Renal cortical epithelial cell (primary cell): ENCODE measurements at regions not wholly inside any gene's neighbourhood (a gene's known extent, or its start where the extent isn't known, plus 50 kb on each side); places are given as distances from the start of the nearest gene placed in this dataset.
"Not testable (repeated sequence)": the region's sequence is repeated elsewhere in the genome, so short reads cannot be mapped to it uniquely, and the experiment has no call there.

Experiments
- DNase-seq: peaks from one replicate; pipeline ENCODE4 v3.0.0-alpha.2; 2011; ENCODE audit warnings: low read depth

DNA sequence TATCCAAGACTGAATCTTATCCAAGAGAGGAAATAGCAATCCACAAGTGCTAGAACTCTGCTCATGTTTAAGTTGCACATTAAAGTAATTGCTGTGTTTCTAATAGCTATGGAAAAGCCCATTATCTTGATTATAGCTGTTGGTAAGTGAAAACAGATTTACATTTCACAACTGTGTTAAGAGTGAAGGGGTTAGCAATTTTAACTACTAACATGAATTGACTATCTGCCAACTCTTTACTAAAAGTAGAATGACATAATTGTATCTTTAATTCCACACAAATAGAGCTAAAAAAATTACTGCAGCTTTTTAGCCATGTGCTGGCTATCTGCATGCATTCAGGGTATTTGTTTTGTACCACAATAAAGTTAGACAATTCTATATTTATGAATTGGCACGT lies 277.9 kb upstream of the IRAK1BP1 start:
- DNase-seq, result no peak

DNA sequence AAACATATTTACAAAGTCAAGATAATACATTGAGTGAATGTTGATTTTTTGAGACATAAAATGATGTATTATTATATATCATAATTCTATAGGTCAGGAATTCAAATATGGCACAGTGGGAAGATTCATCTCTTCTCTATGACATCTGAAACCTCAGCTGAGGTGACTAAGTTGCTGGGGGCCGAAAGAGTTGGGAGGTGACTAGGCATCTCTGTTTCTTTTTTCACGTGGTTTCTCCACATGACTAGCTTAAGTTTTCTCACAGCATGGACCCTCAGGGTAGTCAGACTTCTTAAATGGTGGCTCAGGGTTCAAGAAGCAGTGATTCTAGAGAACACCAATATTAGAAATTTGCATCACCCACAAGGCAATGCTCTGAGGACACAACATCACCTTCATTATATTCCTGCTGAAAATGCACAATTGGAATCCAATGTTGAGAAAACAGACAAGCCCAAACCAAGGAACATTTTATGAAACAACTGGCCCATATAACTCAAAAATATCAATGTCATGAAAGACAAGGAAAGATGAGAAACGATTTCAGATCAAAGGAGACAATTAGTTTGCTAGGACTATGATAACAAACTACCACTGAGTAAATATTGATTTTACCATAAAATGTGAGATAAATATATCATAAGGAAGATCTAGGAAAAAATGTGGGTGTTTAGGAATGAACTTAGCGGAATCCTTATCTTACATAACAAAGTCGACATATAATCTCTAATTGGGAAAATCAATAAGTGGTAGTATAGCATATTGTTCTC lies 273.3 kb upstream of the IRAK1BP1 start:
- no peak for DNase-seq

DNA sequence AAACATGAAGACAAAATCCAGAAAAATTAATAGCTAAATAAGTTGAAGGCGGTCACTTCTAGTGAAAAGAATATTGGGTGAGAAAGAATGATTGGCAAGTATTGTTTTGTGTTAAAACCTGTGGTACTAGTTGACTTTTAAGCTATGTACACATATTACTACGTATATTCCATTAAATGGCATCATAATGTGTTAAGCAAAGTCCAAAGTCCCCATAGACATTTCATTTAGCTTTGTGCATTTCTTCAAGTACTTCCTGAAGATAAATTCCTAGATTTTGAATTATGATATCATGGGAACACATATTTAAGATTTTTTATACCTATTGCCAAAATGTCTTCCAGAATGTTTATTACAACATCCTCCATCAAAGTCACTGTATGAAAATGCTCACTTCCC lies 272.7 kb upstream of the IRAK1BP1 start:
- DNase-seq, result no peak

DNA sequence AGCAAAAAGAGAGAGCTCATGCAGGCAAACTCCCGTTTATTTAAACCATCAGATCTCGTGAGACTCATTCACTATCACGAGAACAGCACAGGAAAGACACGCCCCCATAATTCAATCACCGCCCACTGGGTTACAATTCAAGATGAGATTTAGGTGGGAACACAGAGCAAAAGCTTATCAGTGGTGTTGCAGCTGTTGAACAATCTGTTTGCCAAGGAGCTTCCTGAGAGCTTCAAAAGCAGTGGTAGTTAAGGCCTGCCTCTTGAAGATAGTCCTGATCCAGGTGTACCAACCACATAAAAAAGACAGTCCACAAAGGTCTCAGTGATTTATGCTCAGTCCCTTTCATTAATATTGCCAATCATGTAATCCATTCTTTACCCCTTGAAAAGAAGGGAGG lies 269.4 kb upstream of the IRAK1BP1 start:
- no peak for DNase-seq

DNA sequence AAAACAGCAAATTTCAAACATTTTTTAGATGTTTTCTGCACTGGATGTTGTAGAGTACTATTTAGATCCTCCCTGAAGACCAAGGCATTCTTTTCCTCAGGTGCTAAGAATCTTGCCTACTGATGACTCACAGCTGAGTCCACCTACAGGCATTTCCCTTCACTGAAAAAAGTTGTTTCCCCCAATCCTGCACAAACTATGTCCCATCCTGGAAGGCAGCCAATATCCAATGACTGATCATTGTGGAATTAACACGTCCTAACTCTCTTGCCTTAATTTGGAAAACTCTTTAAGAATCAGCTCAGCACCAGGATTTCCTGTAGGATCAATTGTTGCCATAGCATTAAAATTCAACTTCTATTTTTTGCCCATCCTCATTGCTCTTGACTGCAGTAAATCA lies 268.4 kb upstream of the IRAK1BP1 start:
- DNase-seq, result peak; percentile 100

DNA sequence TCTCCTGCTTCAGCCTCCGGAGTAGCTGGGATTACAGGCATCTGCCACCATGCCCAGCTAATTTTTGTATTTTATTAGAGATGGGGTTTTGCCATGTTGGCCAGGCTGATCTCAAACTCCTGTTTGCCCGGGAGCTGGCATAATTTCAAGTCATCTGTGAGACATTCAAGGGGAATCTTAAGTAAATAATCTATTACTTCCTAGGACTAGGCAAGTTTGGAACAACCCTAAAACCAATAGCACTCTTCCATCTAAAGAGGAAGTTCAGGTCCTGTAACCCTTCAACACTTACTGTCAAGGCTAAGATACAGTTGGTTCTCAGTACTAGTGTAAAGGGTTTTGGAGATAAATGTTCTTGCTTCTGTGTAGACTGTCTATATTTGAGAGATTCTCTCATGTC lies 267.8 kb upstream of the IRAK1BP1 start:
- DNase-seq, result peak; percentile 33

DNA sequence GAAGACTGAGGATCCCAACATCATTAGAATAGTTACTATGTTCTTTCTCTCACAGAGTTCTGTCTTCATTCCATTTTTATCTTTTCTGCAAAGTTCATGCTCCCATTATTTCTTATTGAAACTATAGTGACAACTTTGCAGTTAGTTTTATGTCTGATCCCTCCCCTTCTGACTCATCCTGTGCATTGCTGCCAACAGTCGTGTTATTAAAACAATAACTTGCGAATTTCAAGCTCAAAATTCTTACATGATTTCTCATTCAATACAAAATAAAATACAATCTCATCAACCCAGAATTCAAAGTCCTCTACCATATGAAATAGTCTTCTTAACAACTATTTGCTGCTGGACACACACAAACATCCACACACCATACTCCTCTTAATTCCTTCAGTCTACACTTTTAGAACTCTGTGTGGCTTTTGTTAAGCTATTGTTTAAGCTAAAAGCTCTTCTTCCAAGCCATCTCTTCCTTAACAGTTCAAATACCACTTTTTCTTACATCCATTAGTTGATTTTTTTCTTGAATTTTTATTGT lies 261.4 kb upstream of the IRAK1BP1 start:
- DNase-seq, result peak; percentile 30

DNA sequence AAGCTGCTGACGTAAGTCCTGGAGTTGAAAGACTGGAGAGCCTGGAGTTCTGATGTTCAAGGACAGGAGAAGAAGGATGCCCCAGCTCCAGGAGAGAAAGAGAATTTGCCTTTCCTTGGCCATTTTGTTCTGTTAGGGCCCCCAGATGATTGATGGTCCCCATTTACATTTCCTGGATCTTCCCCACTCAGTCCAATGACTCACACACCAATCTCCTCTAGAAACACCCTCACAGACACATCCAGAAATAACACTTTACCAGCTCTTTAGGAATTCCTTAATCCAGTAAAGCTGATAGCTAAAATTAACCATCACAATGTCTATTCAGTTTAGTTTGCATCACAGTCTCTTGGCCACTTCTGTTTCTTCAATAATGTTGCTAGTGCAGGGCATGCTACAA lies 260.2 kb upstream of the IRAK1BP1 start:
- peak; percentile 31 for DNase-seq

DNA sequence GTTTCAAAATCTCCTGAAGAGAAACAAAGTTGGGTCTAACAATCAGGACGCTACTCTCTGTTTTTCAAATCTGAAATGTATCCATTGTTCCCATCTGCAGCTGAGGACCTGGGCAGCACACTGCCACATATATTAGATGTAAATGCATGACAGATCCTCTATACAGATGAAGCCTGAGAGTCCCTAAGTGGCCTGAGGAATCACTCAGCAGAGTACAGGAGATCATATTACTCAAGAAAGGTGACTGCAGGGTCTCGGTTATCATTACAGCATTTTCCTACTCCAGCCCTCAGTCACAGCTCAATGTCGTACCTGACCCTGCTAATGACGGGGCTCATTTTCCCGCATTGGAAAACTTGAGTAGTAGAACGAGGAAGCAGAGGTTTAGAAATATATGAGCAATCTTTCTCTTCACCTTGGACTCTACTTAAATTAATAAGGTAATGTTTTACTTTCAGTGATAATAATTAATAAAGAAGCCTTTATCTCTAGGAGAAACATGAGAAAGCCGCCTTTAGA lies 256.2 kb upstream of the IRAK1BP1 start:
- DNase-seq, result peak; percentile 47

DNA sequence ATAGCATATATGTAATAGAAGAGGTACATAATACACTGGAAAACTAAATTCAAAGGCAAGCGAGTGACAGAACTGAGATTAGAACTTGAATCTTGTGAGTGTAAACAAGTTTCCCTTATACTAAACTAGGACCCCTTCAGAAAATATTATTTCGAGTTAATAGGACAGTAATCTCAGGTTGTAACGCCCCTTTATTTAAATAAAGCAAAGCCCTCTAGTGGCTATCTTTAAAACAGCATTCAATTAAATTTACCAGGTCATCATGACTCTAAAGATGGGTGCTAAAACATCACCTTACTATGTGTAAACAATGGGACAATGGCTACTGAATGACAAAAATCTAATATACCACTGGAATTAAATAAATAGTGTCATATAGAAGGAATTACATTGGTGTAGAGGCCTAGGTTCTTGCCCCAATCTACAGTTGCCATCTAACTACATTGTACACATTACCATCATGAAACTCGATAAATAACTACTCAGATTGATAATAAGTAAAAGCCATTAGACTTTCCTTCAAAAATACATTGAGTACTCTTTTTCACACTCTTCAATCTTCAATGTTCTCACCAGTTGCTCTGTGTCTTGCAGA lies 255.4 kb upstream of the IRAK1BP1 start:
- peak; percentile 23 for DNase-seq

DNA sequence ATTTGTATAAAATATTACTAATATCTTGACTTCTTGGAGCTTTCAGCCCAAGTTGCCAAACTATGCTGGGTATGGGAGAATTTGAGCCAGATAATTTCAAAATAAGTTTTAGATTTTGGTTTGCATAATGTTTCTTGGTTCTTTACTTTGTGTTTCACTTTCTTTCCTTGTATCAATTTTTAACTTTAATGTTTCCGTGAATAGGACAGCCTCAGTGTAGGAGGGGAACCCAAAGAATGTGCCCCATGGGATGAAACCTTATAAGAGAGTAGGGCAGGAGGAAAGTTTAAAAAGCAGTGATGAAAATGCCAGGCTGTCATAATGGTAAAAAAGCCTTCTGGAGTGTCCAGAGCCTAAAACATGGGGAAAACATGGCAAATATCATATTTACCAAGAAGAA lies 252.4 kb upstream of the IRAK1BP1 start:
- no peak for DNase-seq

DNA sequence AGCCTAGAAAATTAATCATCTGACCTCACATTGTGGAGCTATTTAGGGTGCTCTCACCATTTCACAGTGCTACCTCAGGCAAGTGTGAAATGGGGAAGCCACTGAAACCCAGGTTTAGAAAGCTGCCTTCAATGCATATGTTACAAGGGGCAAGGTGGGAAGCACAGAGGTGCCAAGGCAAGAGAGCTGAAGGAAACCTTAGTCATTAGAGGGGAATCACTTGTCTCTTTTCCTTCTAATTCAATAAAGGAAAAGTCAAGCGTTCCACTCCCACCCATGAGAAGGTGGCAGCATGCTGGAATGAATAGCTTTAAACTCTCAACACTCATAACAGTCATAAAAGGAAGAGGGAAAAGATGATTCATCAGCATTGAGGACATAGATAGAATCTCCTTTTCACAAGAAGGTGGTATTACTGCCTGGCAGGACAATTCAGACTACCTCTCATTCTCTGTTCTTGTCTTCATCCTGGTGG lies 251.9 kb upstream of the IRAK1BP1 start:
- DNase-seq, result peak; percentile 25

DNA sequence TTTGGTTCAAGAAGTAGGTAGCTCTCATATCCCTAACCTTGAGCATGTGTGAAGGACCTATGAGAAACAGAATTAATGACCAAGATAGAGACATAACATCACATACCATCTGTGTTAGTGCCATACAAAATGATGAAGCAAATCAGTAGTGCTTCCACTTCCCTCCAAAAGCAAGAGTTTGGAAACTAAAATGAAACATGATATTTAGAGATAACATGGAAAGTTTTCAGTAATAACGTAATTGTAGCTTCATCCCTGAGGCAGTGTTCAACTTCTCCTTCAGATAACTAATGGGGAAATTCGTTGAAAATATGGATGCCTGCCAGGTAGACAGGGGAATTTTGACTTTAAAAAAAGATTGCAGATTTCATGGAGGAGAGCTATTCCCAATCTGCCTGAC lies 248.4 kb upstream of the IRAK1BP1 start:
- no peak for DNase-seq

DNA sequence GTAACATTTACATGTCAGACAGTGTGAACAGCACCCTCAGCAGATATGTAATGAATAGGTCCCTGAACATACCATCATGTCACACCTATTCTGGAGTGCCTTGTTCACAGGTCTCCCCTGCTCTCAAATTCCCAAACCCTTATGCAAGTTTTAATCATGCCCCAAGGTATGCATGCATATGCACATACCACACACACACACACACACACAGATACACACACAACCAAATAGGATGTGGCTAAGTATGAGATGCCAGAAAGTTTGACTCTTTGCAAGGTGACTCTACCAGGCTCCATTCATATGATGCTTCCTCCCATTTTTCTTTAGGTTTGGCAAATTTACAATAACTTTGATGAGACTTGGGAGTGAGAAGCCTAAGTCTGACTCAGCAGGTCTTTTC lies 243.8 kb upstream of the IRAK1BP1 start:
- DNase-seq, result no peak

DNA sequence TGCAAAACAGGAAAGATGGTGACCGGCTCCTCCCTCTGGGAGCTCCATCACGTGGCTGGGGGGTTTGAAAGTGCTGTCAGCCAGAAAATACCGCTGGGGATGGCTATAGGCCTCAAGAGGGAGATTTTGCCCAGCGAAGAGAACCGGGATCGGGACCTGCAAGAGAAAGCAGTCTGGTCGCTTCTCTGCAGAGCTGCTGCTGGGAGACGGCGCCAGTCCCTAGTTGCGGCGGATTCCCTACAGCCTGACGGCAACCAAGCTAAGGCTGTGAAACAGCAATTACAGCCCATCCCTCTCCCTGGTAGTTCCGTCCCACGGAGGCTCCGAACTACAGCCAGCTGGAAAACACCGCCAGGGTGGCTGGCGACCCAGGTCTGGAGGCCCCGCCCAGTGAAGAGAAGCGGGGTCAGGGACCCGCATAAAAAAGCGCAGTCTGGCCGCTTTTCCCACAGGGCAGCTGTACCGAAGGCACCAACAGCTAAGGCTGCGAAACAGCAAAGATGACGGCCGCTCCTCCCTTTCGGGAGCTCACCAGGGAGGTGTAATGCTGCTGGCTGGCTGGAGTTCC lies 238.1 kb upstream of the IRAK1BP1 start:
- peak; percentile 23 for DNase-seq

DNA sequence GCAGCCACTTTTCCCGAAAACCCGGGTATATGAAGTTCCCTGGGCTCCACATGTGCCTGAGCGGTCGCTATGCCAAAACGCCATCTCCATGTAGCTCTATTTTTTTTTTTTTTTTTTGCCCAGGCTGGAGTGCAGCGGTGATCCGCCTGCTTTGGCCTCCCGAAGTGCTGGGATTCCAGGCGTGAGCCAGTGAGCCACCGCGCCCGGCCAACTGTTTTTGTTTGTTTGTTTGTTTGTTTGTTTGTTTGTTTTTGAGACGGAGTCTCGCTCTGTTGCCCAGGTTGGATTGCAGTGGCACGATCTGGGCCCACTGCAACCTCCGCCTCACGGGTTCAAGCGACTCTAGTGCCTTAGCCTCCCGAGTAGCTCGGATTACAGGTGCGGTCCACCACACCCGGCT lies 237.5 kb upstream of the IRAK1BP1 start:
- DNase-seq, result no peak

DNA sequence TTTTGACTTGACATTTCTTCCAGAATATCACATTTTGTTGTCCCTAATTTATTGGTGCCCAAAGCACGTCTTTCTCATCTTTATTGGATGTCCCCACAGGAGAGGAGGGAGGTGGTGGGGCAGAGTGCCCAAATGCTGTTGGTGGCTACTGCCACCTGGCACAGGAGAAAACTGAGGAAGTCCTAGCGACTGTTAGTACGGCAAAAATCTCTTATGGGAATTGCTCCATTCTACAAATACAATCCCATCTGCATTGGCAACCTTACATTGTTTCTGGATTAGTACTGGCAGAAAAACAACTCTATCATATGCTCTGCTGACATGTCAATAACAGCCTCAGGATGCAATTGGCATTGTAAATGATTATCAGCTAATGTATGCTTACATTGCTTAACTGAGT lies 235.4 kb upstream of the IRAK1BP1 start:
- DNase-seq, result no peak

DNA sequence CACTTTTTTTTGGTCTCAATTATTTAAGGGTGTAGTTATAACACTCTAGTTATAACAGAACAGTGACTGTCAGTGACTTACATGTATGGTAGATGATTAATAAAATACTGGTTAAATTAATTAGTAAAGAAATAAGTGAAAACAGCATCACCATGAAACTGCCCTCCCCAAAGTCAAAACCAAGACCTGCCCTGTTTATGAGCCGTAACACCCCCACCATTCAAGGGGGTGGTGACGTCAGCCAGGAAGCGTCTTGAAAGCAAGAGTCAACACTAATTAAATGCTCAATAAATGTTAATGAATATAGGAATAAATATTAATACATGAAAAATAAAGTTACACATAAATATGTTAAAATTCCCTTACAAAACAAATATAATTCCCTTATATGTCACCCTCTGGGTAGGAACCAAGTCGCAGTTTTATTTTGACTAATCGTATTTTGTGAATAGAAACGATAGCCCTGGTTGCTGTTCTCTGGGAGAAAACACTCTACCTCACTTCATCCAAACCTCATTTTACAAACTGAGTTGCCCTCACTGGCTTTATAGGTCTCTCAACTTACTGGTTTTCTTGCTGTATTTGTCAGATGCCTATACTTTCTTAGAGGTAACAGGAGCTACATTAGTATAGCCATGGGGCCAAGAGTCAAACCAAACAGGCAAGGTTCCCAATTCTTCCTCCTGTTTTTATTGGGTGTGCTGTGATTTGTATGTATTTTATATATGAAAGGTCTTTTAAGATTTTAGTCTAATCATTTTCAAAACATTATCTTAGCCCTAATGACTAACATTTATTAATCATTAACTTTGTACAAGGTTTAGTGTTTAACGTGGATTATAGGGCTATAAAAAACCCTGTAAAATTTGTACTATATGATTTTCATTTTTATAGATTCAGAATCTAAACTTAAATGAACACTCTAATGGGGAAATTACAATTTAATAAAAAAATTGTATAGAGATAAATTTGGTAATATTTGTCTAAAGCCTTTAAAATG lies 227.9 kb upstream of the IRAK1BP1 start:
- DNase-seq, result peak; percentile 23

DNA sequence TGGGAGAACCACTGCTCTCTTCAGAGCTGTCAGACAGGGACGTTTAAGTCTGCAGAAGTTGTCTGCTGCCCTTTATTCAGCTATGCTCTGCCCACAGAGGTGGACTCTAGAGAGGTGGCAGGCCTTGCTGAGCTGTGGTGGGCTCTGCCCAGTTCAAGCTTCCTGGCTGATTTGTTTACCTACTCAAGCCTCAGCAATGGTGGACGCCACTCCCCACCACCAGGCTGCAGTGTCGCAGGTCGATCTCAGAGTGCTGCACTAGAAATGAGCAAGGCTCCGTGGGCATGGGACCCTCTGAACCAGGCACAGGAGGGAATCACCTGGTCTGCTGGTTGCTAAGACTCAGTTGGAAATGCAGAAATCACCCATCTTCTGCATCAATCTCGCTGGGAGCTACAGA lies 223.4 kb upstream of the IRAK1BP1 start:
- not testable (repeated sequence) for DNase-seq

DNA sequence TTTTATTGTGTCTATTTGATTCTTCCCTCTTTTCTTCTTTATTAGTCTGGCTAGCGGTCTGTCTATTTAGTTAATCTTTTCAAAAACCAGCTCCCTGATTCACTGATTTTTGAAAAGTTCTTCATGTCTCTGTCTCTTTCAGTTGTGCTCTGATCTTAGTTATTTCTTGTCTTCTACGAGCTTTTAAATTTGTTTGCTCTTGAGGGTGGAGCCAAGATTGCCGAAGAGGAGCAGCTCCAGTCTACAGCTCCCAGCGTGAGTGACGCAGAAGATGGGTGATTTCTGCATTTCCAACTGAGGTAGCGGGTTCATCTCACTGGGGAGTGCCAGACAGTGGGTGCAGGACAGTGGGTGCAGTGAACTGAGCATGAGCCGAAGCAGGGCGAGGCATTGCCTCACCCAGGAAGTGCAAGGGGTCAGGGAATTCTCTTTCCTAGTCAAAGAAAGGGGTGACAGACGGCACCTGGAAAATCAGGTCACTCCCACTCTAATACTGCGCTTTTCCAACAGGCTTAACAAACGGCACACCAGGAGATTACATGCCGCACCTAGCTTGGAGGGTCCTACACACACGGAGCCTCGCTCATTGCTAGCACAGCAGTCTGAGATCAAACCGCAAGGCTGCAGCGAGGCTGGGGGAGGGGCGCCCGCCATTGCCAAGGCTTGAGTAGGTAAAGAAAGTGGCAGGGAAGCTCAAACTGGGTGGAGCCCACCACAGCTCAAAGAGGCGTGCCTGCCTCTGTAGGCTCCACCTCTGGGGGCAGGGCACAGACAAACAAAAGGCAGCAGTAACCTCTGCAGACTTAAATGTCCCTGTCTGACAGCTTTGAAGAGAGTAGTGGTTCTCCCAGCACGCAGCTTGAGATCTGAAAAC lies 220.6 kb upstream of the IRAK1BP1 start:
- DNase-seq, result not testable (repeated sequence)
